GM23338 (cell line): ENCODE measurements at regions not wholly inside any gene's neighbourhood (a gene's known extent, or its start where the extent isn't known, plus 50 kb on each side); places are given as distances from the start of the nearest gene placed in this dataset.

ENCODE experiments used
- ATAC-seq: fragments of 200-7000 bp; cut with Tn5 transposase; 3 replicates; pipeline ENCODE4 v1.9.1; 2020
- DNase-seq: peaks from one replicate; pipeline ENCODE4 v3.0.0-alpha.2; 2015; ENCODE audit warnings: low spot score
- H2AFZ ChIP-seq: fragments of 200-600 bp; sonication (generic); 2 replicates; pipeline ENCODE4 v1.8.0; 2016; ENCODE audit warnings: antibody characterized with exemption, mild to moderate bottlenecking, moderate library complexity
- H3F3A ChIP-seq: fragments of 200-600 bp; sonication (generic); replicated peaks from 2 replicates; pipeline ENCODE4 v1.8.0; 2017; ENCODE audit warnings: antibody characterized with exemption, mixed run types, low read depth
- H3K27ac ChIP-seq: fragments of 200-600 bp; sonication (generic); 2 replicates; pipeline ENCODE4 v1.6.1; 2016; ENCODE audit warnings: low read depth
- H3K27me3 ChIP-seq: fragments of 200-600 bp; sonication (generic); 2 replicates; pipeline ENCODE4 v1.8.0; 2016; ENCODE audit warnings: mild to moderate bottlenecking, mixed run types, moderate library complexity; ENCODE audit not compliant: insufficient read depth
- H3K36me3 ChIP-seq: fragments of 200-600 bp; sonication (generic); 2 replicates; pipeline ENCODE4 v1.8.0; 2016; ENCODE audit warnings: mild to moderate bottlenecking; ENCODE audit not compliant: insufficient read depth
- H3K4me1 ChIP-seq: fragments of 200-600 bp; sonication (generic); 2 replicates; pipeline ENCODE4 v1.8.0; 2016; ENCODE audit warnings: mild to moderate bottlenecking, moderate library complexity; ENCODE audit not compliant: insufficient read depth
- H3K4me2 ChIP-seq: fragments of 200-600 bp; sonication (generic); 2 replicates; pipeline ENCODE4 v1.7.1; 2017; ENCODE audit warnings: mixed run types
- H3K4me3 ChIP-seq: fragments of 200-600 bp; sonication (generic); 2 replicates; pipeline ENCODE4 v1.6.1; 2016; ENCODE audit warnings: mixed run types
- H3K79me2 ChIP-seq: fragments of 200-600 bp; sonication (generic); replicated peaks from 2 replicates; pipeline ENCODE4 v1.8.0; 2017; ENCODE audit warnings: mild to moderate bottlenecking; ENCODE audit not compliant: insufficient read depth
- H3K9me2 ChIP-seq: fragments of 200-600 bp; sonication (generic); 2 replicates; pipeline ENCODE4 v1.8.0; 2017; ENCODE audit not compliant: insufficient read depth
- H4K20me1 ChIP-seq: fragments of 200-600 bp; sonication (generic); replicated peaks from 2 replicates; pipeline ENCODE4 v1.8.0; 2017; ENCODE audit warnings: mild to moderate bottlenecking; ENCODE audit not compliant: insufficient read depth
- H3K27ac Mint-ChIP-seq: 2 replicates; pipeline ENCODE4 v1.8.0; 2020; ENCODE audit warnings: inconsistent platforms, mild to moderate bottlenecking, moderate library complexity, mixed read lengths
- H3K27me3 Mint-ChIP-seq: 3 replicates; pipeline ENCODE4 v1.8.0; 2022; ENCODE audit warnings: low read depth, mild to moderate bottlenecking, moderate library complexity, mixed read lengths, inconsistent platforms; ENCODE audit not compliant: insufficient read depth, poor library complexity
- H3K36me3 Mint-ChIP-seq: 3 replicates; pipeline ENCODE4 v1.8.0; 2021; ENCODE audit warnings: low read depth, mild to moderate bottlenecking, inconsistent platforms, moderate library complexity, mixed read lengths
- H3K4me1 Mint-ChIP-seq: 3 replicates; pipeline ENCODE4 v1.8.0; 2020; ENCODE audit warnings: mild to moderate bottlenecking, inconsistent platforms, mixed read lengths
- H3K4me3 Mint-ChIP-seq: 3 replicates; pipeline ENCODE4 v1.8.0; 2021; ENCODE audit warnings: moderate library complexity, mild to moderate bottlenecking, inconsistent platforms, mixed read lengths
- H3K9me3 Mint-ChIP-seq: 3 replicates; pipeline ENCODE4 v1.8.0; 2020; ENCODE audit warnings: moderate library complexity, mild to moderate bottlenecking, inconsistent platforms, mixed read lengths
- POLR2AphosphoS5 ChIP-seq: IDR thresholded peaks from 2 replicates; pipeline ENCODE4 v1.6.1; 2016; ENCODE audit warnings: antibody characterized with exemption, low read depth
- ZNF114 ChIP-seq: fragments of 250-450 bp; sonication (Bioruptor Pico); IDR thresholded peaks from 2 replicates; pipeline ENCODE4 v1.5.0; 2020; ENCODE audit warnings: mild to moderate bottlenecking, moderate library complexity
- TF ChIP-seq, protein P1 (sequence below): fragments of 250-450 bp; sonication (Bioruptor Pico); IDR thresholded peaks from 2 replicates; pipeline ENCODE4 v1.5.0; 2020; ENCODE audit warnings: mild to moderate bottlenecking, moderate library complexity
- TF ChIP-seq, protein P2 (sequence below): IDR thresholded peaks from one replicate; pipeline ENCODE4 v1.6.1; 2018; ENCODE audit warnings: antibody characterized with exemption; ENCODE audit not compliant: unreplicated experiment
- TF ChIP-seq, protein P3 (sequence below): IDR thresholded peaks from 2 replicates; pipeline ENCODE4 v1.6.1; 2016; ENCODE audit warnings: antibody characterized with exemption

DNA sequence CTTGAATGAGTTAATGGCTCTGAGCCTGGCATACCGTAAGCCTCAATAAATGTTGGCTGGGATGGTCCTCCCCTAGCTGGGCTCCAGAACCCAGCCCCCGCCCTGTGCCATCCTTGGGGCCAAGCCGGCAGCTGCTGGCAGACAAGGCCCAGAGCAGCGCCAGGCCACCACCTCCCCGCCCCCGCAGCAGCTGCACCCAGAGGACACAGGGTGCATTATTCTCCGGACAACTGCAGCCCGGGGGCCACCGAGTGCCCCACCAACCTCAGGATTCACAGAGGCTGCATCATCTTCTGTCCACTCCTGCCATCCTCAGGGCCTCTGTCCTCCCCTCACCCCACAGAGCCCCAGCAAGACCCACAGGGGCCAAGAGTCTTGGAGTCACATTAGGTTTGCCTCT, 92.7 kb downstream of the NCOR2 start (continued):
- TF ChIP-seq, protein P1, sequence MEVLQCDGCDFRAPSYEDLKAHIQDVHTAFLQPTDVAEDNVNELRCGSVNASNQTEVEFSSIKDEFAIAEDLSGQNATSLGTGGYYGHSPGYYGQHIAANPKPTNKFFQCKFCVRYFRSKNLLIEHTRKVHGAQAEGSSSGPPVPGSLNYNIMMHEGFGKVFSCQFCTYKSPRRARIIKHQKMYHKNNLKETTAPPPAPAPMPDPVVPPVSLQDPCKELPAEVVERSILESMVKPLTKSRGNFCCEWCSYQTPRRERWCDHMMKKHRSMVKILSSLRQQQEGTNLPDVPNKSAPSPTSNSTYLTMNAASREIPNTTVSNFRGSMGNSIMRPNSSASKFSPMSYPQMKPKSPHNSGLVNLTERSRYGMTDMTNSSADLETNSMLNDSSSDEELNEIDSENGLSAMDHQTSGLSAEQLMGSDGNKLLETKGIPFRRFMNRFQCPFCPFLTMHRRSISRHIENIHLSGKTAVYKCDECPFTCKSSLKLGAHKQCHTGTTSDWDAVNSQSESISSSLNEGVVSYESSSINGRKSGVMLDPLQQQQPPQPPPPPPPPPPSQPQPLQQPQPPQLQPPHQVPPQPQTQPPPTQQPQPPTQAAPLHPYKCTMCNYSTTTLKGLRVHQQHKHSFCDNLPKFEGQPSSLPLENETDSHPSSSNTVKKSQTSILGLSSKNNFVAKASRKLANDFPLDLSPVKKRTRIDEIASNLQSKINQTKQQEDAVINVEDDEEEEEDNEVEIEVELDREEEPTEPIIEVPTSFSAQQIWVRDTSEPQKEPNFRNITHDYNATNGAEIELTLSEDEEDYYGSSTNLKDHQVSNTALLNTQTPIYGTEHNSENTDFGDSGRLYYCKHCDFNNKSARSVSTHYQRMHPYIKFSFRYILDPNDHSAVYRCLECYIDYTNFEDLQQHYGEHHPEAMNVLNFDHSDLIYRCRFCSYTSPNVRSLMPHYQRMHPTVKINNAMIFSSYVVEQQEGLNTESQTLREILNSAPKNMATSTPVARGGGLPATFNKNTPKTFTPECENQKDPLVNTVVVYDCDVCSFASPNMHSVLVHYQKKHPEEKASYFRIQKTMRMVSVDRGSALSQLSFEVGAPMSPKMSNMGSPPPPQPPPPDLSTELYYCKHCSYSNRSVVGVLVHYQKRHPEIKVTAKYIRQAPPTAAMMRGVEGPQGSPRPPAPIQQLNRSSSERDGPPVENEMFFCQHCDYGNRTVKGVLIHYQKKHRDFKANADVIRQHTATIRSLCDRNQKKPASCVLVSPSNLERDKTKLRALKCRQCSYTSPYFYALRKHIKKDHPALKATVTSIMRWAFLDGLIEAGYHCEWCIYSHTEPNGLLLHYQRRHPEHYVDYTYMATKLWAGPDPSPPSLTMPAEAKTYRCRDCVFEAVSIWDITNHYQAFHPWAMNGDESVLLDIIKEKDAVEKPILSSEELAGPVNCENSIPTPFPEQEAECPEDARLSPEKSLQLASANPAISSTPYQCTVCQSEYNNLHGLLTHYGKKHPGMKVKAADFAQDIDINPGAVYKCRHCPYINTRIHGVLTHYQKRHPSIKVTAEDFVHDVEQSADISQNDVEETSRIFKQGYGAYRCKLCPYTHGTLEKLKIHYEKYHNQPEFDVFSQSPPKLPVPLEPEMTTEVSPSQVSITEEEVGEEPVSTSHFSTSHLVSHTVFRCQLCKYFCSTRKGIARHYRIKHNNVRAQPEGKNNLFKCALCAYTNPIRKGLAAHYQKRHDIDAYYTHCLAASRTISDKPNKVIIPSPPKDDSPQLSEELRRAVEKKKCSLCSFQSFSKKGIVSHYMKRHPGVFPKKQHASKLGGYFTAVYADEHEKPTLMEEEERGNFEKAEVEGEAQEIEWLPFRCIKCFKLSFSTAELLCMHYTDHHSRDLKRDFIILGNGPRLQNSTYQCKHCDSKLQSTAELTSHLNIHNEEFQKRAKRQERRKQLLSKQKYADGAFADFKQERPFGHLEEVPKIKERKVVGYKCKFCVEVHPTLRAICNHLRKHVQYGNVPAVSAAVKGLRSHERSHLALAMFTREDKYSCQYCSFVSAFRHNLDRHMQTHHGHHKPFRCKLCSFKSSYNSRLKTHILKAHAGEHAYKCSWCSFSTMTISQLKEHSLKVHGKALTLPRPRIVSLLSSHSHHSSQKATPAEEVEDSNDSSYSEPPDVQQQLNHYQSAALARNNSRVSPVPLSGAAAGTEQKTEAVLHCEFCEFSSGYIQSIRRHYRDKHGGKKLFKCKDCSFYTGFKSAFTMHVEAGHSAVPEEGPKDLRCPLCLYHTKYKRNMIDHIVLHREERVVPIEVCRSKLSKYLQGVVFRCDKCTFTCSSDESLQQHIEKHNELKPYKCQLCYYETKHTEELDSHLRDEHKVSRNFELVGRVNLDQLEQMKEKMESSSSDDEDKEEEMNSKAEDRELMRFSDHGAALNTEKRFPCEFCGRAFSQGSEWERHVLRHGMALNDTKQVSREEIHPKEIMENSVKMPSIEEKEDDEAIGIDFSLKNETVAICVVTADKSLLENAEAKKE: no peak
- no peak for TF ChIP-seq ZNF114 (CRISPR knock-in tag)
- TF ChIP-seq, protein P2, sequence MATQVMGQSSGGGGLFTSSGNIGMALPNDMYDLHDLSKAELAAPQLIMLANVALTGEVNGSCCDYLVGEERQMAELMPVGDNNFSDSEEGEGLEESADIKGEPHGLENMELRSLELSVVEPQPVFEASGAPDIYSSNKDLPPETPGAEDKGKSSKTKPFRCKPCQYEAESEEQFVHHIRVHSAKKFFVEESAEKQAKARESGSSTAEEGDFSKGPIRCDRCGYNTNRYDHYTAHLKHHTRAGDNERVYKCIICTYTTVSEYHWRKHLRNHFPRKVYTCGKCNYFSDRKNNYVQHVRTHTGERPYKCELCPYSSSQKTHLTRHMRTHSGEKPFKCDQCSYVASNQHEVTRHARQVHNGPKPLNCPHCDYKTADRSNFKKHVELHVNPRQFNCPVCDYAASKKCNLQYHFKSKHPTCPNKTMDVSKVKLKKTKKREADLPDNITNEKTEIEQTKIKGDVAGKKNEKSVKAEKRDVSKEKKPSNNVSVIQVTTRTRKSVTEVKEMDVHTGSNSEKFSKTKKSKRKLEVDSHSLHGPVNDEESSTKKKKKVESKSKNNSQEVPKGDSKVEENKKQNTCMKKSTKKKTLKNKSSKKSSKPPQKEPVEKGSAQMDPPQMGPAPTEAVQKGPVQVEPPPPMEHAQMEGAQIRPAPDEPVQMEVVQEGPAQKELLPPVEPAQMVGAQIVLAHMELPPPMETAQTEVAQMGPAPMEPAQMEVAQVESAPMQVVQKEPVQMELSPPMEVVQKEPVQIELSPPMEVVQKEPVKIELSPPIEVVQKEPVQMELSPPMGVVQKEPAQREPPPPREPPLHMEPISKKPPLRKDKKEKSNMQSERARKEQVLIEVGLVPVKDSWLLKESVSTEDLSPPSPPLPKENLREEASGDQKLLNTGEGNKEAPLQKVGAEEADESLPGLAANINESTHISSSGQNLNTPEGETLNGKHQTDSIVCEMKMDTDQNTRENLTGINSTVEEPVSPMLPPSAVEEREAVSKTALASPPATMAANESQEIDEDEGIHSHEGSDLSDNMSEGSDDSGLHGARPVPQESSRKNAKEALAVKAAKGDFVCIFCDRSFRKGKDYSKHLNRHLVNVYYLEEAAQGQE: no peak

DNA sequence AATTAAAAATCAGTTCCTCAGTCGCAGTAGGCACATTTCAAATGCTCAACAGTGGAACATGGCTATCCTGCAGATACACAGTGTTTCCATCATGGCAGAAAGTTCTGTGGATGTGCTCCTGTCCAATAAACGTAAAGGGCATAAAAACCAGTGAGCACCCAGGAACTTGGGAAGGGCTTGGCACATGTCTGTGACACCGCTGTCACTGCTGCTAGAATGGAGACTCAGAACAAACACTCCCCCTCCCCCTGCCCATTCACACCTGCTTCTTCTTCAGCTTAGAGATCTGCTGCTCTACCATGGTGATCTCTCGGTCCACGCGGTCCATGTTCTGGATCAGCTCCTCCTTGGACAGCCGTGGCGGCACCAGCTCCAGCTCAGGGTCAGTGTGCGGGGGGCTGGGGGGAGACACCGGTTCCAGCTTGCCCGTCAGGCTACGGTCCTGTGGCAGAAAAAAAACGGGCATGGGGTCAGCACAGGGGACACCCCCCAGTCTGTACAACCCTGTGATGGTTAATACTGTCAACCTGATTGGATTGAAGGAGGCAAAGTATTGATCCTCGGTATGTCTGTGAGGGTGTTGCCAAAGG, 94.6 kb downstream of the NCOR2 start:
- Histone ChIP-seq H3K4me2 (no peak overlapping the region), H2AFZ (no peak overlapping the region), H4K20me1 (peaks cover 4% of the 10 kb centered on the region; the same call in 1 of the 2 replicates), H3K36me3 (peaks cover 22% of the 10 kb centered on the region), H3K9me2 (no peaks in the 10 kb centered on the region), H3K27me3 (no peaks in the 10 kb centered on the region), H3K27ac (no peak overlapping the region), H3K4me1 (no peaks in the 10 kb centered on the region), H3F3A (no peaks in the 10 kb centered on the region), H3K4me3 (no peak overlapping the region), H3K79me2 (peaks cover 27% of the 10 kb centered on the region)
- ATAC-seq: no peak
- Mint-ChIP-seq H3K4me1 (no peaks in the 10 kb centered on the region), H3K4me3 (no peak overlapping the region), H3K27ac (no peak overlapping the region), H3K27me3 (peaks cover 16% of the 10 kb centered on the region), H3K36me3 (peaks cover 86% of the 10 kb centered on the region), H3K9me3 (peaks cover 32% of the 10 kb centered on the region)
- no peak for DNase-seq
- no peak for TF ChIP-seq POLR2AphosphoS5
- TF ChIP-seq, protein P3, sequence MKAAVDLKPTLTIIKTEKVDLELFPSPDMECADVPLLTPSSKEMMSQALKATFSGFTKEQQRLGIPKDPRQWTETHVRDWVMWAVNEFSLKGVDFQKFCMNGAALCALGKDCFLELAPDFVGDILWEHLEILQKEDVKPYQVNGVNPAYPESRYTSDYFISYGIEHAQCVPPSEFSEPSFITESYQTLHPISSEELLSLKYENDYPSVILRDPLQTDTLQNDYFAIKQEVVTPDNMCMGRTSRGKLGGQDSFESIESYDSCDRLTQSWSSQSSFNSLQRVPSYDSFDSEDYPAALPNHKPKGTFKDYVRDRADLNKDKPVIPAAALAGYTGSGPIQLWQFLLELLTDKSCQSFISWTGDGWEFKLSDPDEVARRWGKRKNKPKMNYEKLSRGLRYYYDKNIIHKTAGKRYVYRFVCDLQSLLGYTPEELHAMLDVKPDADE: no peak
